Activated CD8-positive, alpha-beta memory T cell treated with anti-CD3 and anti-CD28 coated beads, Interleukin-2, amount 50 U/mL, for 4 hours (primary cell): ENCODE measurements at regions not wholly inside any gene's neighbourhood (a gene's known extent, or its start where the extent isn't known, plus 50 kb on each side); places are given as distances from the start of the nearest gene placed in this dataset.
"Not testable (repeated sequence)": the region's sequence is repeated elsewhere in the genome, so short reads cannot be mapped to it uniquely, and the experiment has no call there.

Experiments used
- DNase-seq: peaks from one replicate; pipeline ENCODE4 v3.0.0-alpha.2; 2020

- no peak for DNase-seq
Measured at GRCh38 chr6:164346631-164347030, 932.1 kb downstream of the QKI start.

GRCh38 chr6:164345806-164346496 is 931.4 kb downstream of the QKI start:
- DNase-seq = no peak

- no peak for DNase-seq
Measured at GRCh38 chr6:164345327-164345726, 930.8 kb downstream of the QKI start.

- no peak for DNase-seq
Measured at GRCh38 chr6:164344801-164345291, 930.3 kb downstream of the QKI start.

GRCh38 chr6:164339442-164339841 is 924.9 kb downstream of the QKI start:
- DNase-seq = not testable (repeated sequence)

GRCh38 chr6:164337925-164338397 is 923.4 kb downstream of the QKI start:
- DNase-seq = no peak

- no peak for DNase-seq
Measured at GRCh38 chr6:164337024-164337924, 922.8 kb downstream of the QKI start.

- no peak for DNase-seq
Measured at GRCh38 chr6:164336455-164336854, 921.9 kb downstream of the QKI start.

- DNase-seq = no peak
Measured at GRCh38 chr6:164331026-164331425, 916.5 kb downstream of the QKI start.

GRCh38 chr6:164325168-164325567 is 910.6 kb downstream of the QKI start:
- no peak for DNase-seq

GRCh38 chr6:164322533-164322932 is 908.0 kb downstream of the QKI start:
- no peak for DNase-seq

- DNase-seq = no peak
Measured at GRCh38 chr6:164321297-164321696, 906.8 kb downstream of the QKI start.

GRCh38 chr6:164315376-164315775 is 900.9 kb downstream of the QKI start:
- DNase-seq = no peak

- no peak for DNase-seq
Measured at GRCh38 chr6:164308339-164308738, 893.8 kb downstream of the QKI start.

GRCh38 chr6:164303102-164303964 is 888.8 kb downstream of the QKI start:
- no peak for DNase-seq

GRCh38 chr6:164296411-164296810 is 881.9 kb downstream of the QKI start:
- DNase-seq = no peak

- no peak for DNase-seq
Measured at GRCh38 chr6:164294047-164294784, 879.7 kb downstream of the QKI start.

- DNase-seq = no peak
Measured at GRCh38 chr6:164291224-164291623, 876.7 kb downstream of the QKI start.

- no peak for DNase-seq
Measured at GRCh38 chr6:164290101-164290500, 875.6 kb downstream of the QKI start.

GRCh38 chr6:164286011-164286410 is 871.5 kb downstream of the QKI start:
- no peak for DNase-seq

GRCh38 chr6:164283574-164283973 is 869.1 kb downstream of the QKI start:
- no peak for DNase-seq

GRCh38 chr6:164276211-164276610 is 861.7 kb downstream of the QKI start:
- DNase-seq = no peak
